RWPE1 (cell line): ENCODE measurements at regions not wholly inside any gene's neighbourhood (a gene's known extent, or its start where the extent isn't known, plus 50 kb on each side); places are given as distances from the start of the nearest gene placed in this dataset.
A peak's percentile ranks its signal among the peaks of the same experiment; 100 is the strongest.

ENCODE experiments used
- CTCF ChIA-PET: fragments of 350-600 bp; sonication (Branson Sonifier 250); formaldehyde crosslinking; extraction: SDS; loops from one replicate; lab custom pipeline; 2021; lab: Yijun Ruan, JAX
- POLR2A ChIA-PET: fragments of 400-600 bp; formaldehyde crosslinking; extraction: SDS; loops from one replicate; lab custom pipeline; 2020; ENCODE audit warnings: antibody characterized with exemption; ENCODE audit not compliant: low non-redundant PET; lab: Yijun Ruan, JAX
- DNase-seq: peaks from one replicate; pipeline ENCODE4 v3.0.0; 2012; ENCODE audit warnings: low spot score
- H3K27ac ChIP-seq: fragments of 450-650 bp; 2 replicates; pipeline ENCODE4 v1.5.1; 2017
- TF ChIP-seq, protein P1 (sequence below): fragments of 450-650 bp; conservative IDR thresholded peaks from 2 replicates; pipeline ENCODE4 v1.5.1; 2017; ENCODE audit warnings: low read depth, mild to moderate bottlenecking

DNA sequence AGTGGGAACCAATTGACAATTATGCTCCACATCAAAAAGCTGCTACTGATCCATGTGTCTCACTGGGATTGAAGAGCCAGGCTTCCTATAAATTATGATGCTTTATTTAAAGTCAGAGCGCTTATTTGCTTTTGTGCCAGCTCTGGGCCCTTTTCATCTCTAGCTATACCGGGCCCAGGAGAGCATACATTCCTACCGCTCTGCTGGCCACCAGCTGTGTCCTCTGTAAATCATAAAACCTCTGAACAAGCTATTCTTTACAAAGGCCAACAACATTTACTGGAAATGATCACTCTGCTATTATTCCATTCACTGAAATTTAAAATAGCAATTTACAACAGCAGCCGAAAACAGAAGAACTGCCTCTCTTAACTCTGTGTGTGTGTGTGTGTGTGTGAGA, 86.6 kb downstream of the ZNF608 start:
- ChIA-PET POLR2A (no interaction called here), CTCF (interaction anchor here (0.6 kb wide), 1 partner anchor 133 kb away, joined by 5 read pairs; no protein-coding TSS in a partner anchor)
- no peak for DNase-seq
- TF ChIP-seq, protein P1, sequence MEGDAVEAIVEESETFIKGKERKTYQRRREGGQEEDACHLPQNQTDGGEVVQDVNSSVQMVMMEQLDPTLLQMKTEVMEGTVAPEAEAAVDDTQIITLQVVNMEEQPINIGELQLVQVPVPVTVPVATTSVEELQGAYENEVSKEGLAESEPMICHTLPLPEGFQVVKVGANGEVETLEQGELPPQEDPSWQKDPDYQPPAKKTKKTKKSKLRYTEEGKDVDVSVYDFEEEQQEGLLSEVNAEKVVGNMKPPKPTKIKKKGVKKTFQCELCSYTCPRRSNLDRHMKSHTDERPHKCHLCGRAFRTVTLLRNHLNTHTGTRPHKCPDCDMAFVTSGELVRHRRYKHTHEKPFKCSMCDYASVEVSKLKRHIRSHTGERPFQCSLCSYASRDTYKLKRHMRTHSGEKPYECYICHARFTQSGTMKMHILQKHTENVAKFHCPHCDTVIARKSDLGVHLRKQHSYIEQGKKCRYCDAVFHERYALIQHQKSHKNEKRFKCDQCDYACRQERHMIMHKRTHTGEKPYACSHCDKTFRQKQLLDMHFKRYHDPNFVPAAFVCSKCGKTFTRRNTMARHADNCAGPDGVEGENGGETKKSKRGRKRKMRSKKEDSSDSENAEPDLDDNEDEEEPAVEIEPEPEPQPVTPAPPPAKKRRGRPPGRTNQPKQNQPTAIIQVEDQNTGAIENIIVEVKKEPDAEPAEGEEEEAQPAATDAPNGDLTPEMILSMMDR, result no peak
- no peak overlapping the region for H3K27ac ChIP-seq

DNA sequence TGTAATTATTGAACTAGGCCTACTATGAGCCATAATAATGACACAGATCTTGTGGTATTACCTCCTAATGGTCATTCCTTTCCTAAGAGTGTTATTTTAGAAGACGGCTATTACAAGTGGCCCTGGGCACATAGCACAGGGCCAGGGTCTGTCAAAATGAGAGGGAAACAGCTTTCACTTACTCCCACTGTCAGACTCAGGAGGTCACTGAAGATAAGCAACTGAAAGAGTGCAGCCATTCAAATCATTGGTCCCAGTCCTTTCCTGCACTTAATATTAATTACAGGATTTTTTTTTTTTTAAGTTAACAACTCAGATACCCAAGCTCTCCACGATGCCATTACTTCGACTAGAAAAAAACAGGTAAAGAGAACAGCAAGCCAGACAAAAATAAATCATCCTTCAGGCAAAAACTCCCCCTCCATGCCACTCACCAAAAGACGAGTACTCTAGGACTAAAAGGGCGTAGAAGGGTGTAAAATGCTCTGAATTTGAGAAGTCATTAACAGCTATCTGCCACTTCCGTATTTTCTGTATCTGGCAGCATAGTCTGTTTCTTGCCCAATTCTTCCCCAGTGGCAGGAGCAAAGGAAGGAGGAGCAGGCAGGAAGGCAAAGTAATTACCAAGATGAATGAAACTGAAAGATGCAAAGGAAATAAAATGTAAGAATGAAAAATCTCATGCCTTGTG, 87.4 kb downstream of the ZNF608 start:
- no peak for DNase-seq
- POLR2A ChIA-PET, result no interaction called here
- CTCF ChIA-PET, result interaction anchor here (0.6 kb wide), 2 partner anchors 40 to 1192 kb away, joined by 4 to 7 read pairs; no protein-coding TSS in a partner anchor
- TF ChIP-seq, protein P1, result no peak
- no peak overlapping the region for H3K27ac ChIP-seq

DNA sequence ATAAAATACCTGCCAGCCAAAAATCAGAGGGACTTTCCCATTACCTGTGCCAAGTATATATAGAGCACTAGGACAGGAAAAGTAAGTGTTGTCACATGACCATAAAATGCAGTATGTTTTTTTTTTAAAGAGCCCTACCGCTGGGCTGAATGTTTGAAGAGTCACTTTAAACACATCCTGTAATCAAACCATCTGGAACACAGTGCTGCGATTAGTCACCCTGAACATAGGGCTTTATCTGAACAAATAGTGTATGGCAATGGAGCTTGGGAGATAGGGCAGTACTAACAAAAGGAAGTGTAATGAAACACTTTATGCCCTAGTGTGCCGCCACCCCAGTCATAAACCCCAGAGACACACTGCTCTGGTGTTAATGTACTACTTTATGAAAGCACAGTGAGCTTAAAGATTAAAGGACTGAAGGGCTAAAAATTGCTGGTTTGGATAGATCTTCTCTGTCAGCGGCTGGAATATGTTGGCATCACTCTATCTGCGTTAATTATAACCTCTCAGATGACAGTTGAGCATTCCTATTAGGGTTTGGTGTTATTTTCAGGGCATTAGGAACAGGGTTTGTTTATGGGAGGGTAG, 90.4 kb downstream of the ZNF608 start:
- ChIA-PET CTCF (interaction anchor here (0.6 kb wide), 2 partner anchors 521 to 667 kb away, joined by 3 read pairs; no protein-coding TSS in a partner anchor), POLR2A (no interaction called here)
- peak; percentile 80 for DNase-seq
- no peak overlapping the region for H3K27ac ChIP-seq
- TF ChIP-seq, protein P1, result no peak

DNA sequence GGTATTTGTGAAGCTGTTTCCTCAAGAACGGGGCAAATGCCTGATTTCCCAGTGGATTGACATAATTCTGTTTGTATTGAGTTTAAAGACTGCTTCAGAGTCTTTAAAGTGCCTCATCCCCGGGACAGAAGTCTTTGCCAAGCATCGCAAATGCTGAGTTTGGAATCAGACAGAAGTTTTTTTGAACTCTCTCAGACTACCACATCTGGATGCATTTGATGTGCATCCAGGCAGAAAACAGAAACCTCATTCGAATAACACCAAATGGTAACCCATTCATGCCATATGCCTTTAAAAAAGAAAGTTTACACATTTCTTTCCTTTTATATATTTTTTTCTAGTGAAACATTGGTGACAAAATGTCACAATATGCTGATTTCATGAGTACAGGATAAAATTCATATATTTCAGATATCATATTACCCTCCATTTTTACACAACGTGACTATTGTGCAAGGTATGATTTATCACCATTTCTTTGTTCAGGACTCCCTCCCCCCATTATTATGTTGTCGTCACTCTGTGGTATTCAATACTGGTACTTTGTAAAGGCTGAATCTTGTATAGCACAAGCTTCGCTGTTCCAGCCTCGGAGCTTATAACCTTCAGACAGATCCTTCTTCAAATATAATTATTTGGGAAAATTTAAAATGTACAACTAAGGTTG, 91.1 kb downstream of the ZNF608 start:
- ChIA-PET CTCF (interaction anchor here (0.6 kb wide), 2 partner anchors 522 to 668 kb away, joined by 3 read pairs; no protein-coding TSS in a partner anchor), POLR2A (no interaction called here)
- no peak overlapping the region for H3K27ac ChIP-seq
- TF ChIP-seq, protein P1, result no peak
- peak; percentile 70 for DNase-seq

DNA sequence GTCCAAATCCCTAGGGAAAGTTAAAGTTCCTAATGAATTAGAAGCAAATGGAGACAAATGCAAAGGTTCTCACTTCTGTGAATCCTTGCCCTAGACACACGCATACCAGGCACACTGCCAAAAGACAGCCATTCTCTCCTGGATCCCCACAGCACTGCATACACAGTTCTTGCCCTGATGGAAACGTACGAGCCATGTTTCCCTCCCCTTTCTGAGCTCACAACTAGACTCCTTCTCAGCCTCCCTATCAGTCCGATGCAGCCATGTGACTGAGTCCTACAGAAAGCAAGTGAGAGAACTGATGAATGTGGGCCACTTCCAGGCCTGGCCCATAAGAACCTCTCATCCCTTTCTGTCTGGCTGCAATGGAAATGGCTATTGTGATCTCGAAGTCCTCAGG, 92.0 kb downstream of the ZNF608 start:
- peak overlapping the region; percentile 62 for H3K27ac ChIP-seq
- TF ChIP-seq, protein P1, result no peak

DNA sequence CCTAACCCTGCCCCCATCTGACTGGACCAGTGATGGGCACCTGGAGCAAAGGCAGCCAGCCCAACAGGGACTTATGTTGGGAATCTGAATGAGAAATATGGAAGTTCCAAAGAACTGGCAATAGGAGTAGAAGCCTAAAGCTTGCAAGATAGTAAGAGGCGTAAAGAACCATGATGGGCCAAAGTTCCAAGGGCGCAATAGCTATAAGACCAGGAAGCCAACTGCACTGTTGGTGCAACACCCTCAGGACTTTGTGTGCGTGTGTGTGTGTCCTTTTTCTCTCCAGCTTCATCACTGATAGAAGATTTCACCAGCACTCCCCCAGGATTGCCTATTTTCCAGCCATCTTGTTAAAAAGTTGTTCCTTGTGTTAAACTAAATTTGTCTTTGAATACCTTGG, 92.8 kb downstream of the ZNF608 start:
- CTCF ChIA-PET, result interaction anchor here (0.7 kb wide), 1 partner anchor 11 kb away, joined by 3 read pairs; no protein-coding TSS in a partner anchor
- DNase-seq, result no peak
- TF ChIP-seq, protein P1, result no peak
- H3K27ac ChIP-seq, result no peak overlapping the region
- POLR2A ChIA-PET, result no interaction called here

More for the DNA sequence above, 92.0 kb downstream of the ZNF608 start:
- ChIA-PET CTCF (no interaction called here), POLR2A (no interaction called here)
- no peak for DNase-seq
